ENCODE measurements at regions not wholly inside any gene's neighbourhood (a gene's known extent, or its start where the extent isn't known, plus 50 kb on each side); places are given as distances from the start of the nearest gene placed in this dataset.
"Not testable (repeated sequence)": the region's sequence is repeated elsewhere in the genome, so short reads cannot be mapped to it uniquely, and the experiment has no call there.

GRCh38 chr20:48503166-48503815, 324.5 kb downstream of the PREX1 start:
- Histone ChIP-seq H3K27ac (ENCODE audit: low read length) (no peak overlapping the region), H3K9me3 (ENCODE audit: control insufficient read depth in 1 of 2, low read length in 2 of 2) (no peaks in the 10 kb centered on the region), H3K4me1 (ENCODE audit: control insufficient read depth in 1 of 2, insufficient read depth in 2 of 2, low read length in 2 of 2) (no peaks in the 10 kb centered on the region), H3K27me3 (ENCODE audit: low read depth, low read length) (no peaks in the 10 kb centered on the region), H3K4me3 (ENCODE audit: low read depth in 1 of 2, low read length in 2 of 2) (no peak overlapping the region), H3K36me3 (ENCODE audit: control insufficient read depth in 1 of 2, insufficient read depth in 2 of 2, low read length in 2 of 2) (no peaks in the 10 kb centered on the region)

GRCh38 chr20:48502758-48503157, 325.0 kb downstream of the PREX1 start:
- no peaks in the 10 kb centered on the region for H3K4me1 ChIP-seq (ENCODE audit: control insufficient read depth in 1 of 2, insufficient read depth in 2 of 2, low read length in 2 of 2)
- no peaks in the 10 kb centered on the region for H3K27me3 ChIP-seq (ENCODE audit: low read depth, low read length)
- no peak overlapping the region for H3K4me3 ChIP-seq (ENCODE audit: low read depth in 1 of 2, low read length in 2 of 2)
- H3K36me3 ChIP-seq (ENCODE audit: control insufficient read depth in 1 of 2, insufficient read depth in 2 of 2, low read length in 2 of 2): no peaks in the 10 kb centered on the region
- no peak overlapping the region for H3K27ac ChIP-seq (ENCODE audit: low read length)
- no peaks in the 10 kb centered on the region for H3K9me3 ChIP-seq (ENCODE audit: control insufficient read depth in 1 of 2, low read length in 2 of 2)

GRCh38 chr20:48502016-48502415, 325.8 kb downstream of the PREX1 start:
- Histone ChIP-seq H3K9me3 (ENCODE audit: control insufficient read depth in 1 of 2, low read length in 2 of 2) (no peaks in the 10 kb centered on the region), H3K4me3 (ENCODE audit: low read depth in 1 of 2, low read length in 2 of 2) (no peak overlapping the region), H3K27ac (ENCODE audit: low read length) (no peak overlapping the region), H3K27me3 (ENCODE audit: low read depth, low read length) (no peaks in the 10 kb centered on the region), H3K4me1 (ENCODE audit: control insufficient read depth in 1 of 2, insufficient read depth in 2 of 2, low read length in 2 of 2) (no peaks in the 10 kb centered on the region), H3K36me3 (ENCODE audit: control insufficient read depth in 1 of 2, insufficient read depth in 2 of 2, low read length in 2 of 2) (no peaks in the 10 kb centered on the region)

- H3K27me3 ChIP-seq (ENCODE audit: low read depth, low read length); H3K4me3 ChIP-seq (ENCODE audit: low read depth in 1 of 2, low read length in 2 of 2); H3K36me3 ChIP-seq (ENCODE audit: control insufficient read depth in 1 of 2, insufficient read depth in 2 of 2, low read length in 2 of 2); H3K9me3 ChIP-seq (ENCODE audit: control insufficient read depth in 1 of 2, low read length in 2 of 2); H3K4me1 ChIP-seq (ENCODE audit: control insufficient read depth in 1 of 2, insufficient read depth in 2 of 2, low read length in 2 of 2); H3K27ac ChIP-seq (ENCODE audit: low read length): not testable (repeated sequence)
These were observed 326.9 kb downstream of the PREX1 start for GRCh38 chr20:48500900-48501299.

DNA sequence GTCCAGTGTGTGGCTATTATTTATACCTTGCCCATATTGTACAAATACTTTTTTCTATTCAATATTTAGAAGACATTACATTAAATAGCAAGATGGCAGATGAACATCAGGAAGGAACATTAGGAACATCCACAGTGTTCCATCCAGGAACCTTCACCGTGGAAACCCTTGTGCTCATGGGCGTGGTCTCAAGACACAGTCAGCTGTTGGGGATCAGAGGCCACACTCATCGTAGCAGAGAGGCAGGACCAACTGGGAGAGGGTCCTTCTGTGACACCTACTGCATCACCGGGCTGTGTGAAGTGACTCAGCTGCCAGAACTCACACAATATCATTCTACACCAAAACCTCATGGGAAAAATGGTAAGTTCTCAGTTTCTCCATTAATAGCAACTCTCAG, 328.9 kb downstream of the PREX1 start:
- H3K9me3 ChIP-seq (ENCODE audit: control insufficient read depth in 1 of 2, low read length in 2 of 2); H3K4me1 ChIP-seq (ENCODE audit: control insufficient read depth in 1 of 2, insufficient read depth in 2 of 2, low read length in 2 of 2); H3K27me3 ChIP-seq (ENCODE audit: low read depth, low read length); H3K4me3 ChIP-seq (ENCODE audit: low read depth in 1 of 2, low read length in 2 of 2); H3K27ac ChIP-seq (ENCODE audit: low read length); H3K36me3 ChIP-seq (ENCODE audit: control insufficient read depth in 1 of 2, insufficient read depth in 2 of 2, low read length in 2 of 2): not testable (repeated sequence)

- not testable (repeated sequence) for H3K9me3 ChIP-seq (ENCODE audit: control insufficient read depth in 1 of 2, low read length in 2 of 2); H3K36me3 ChIP-seq (ENCODE audit: control insufficient read depth in 1 of 2, insufficient read depth in 2 of 2, low read length in 2 of 2)
These were observed 329.7 kb downstream of the PREX1 start for GRCh38 chr20:48498125-48498524.

GRCh38 chr20:48493966-48494365, 333.8 kb downstream of the PREX1 start:
- H3K4me1 ChIP-seq (ENCODE audit: control insufficient read depth in 1 of 2, insufficient read depth in 2 of 2, low read length in 2 of 2): no peaks in the 10 kb centered on the region
- H3K9me3 ChIP-seq (ENCODE audit: control insufficient read depth in 1 of 2, low read length in 2 of 2): no peaks in the 10 kb centered on the region
- H3K4me3 ChIP-seq (ENCODE audit: low read depth in 1 of 2, low read length in 2 of 2): no peak overlapping the region
- H3K36me3 ChIP-seq (ENCODE audit: control insufficient read depth in 1 of 2, insufficient read depth in 2 of 2, low read length in 2 of 2): no peaks in the 10 kb centered on the region
- H3K27ac ChIP-seq (ENCODE audit: low read length): no peak overlapping the region
- H3K27me3 ChIP-seq (ENCODE audit: low read depth, low read length): no peaks in the 10 kb centered on the region

More at GRCh38 chr20:48498125-48498524, 329.7 kb downstream of the PREX1 start:
- not testable (repeated sequence) for H3K4me1 ChIP-seq (ENCODE audit: control insufficient read depth in 1 of 2, insufficient read depth in 2 of 2, low read length in 2 of 2); H3K4me3 ChIP-seq (ENCODE audit: low read depth in 1 of 2, low read length in 2 of 2); H3K27ac ChIP-seq (ENCODE audit: low read length); H3K27me3 ChIP-seq (ENCODE audit: low read depth, low read length)

GRCh38 chr20:48493331-48493730, 334.5 kb downstream of the PREX1 start:
- not testable (repeated sequence) for H3K9me3 ChIP-seq (ENCODE audit: control insufficient read depth in 1 of 2, low read length in 2 of 2); H3K4me3 ChIP-seq (ENCODE audit: low read depth in 1 of 2, low read length in 2 of 2); H3K36me3 ChIP-seq (ENCODE audit: control insufficient read depth in 1 of 2, insufficient read depth in 2 of 2, low read length in 2 of 2); H3K27ac ChIP-seq (ENCODE audit: low read length); H3K27me3 ChIP-seq (ENCODE audit: low read depth, low read length); H3K4me1 ChIP-seq (ENCODE audit: control insufficient read depth in 1 of 2, insufficient read depth in 2 of 2, low read length in 2 of 2)

- Histone ChIP-seq H3K9me3 (ENCODE audit: control insufficient read depth in 1 of 2, low read length in 2 of 2) (no peaks in the 10 kb centered on the region), H3K27me3 (ENCODE audit: low read depth, low read length) (no peaks in the 10 kb centered on the region), H3K4me3 (ENCODE audit: low read depth in 1 of 2, low read length in 2 of 2) (no peak overlapping the region), H3K4me1 (ENCODE audit: control insufficient read depth in 1 of 2, insufficient read depth in 2 of 2, low read length in 2 of 2) (no peaks in the 10 kb centered on the region), H3K27ac (ENCODE audit: low read length) (no peak overlapping the region), H3K36me3 (ENCODE audit: control insufficient read depth in 1 of 2, insufficient read depth in 2 of 2, low read length in 2 of 2) (no peaks in the 10 kb centered on the region)
These were observed 335.1 kb downstream of the PREX1 start for GRCh38 chr20:48492715-48493070.

DNA sequence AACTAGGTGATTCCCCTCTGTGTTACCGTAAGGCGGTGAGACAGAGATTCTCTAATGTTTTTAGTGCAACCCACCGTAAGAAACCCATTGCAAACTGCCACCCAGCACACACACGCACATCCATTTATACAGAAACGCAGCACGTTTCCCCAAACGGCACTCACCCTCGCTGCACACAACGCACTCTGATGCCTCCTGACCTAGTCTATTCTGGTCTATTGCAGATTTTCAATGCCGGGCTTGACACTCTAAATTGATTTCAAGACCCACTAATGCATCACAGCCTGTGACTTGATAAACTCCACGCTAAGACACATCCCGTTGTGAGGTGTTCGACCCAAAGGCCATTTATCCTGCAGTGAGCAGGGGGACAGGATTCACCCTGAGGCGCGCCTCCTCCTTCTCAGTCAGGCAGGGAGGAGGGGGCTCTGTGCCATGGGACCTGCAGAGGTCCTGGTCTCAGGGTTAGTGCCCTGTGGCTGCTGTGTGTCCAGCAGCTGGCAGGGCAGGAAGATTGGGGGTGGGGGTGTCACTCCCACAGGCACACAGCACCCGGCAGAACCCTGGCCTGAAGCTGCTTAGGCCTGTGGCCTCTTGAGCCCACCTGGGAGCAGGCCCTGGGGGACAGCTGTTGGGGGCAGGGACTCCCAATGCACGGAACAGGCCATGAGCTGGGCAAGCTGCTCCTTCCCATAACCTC, 335.6 kb downstream of the PREX1 start:
- Histone ChIP-seq H3K4me3 (ENCODE audit: low read depth in 1 of 2, low read length in 2 of 2) (no peak overlapping the region), H3K4me1 (ENCODE audit: control insufficient read depth in 1 of 2, insufficient read depth in 2 of 2, low read length in 2 of 2) (no peaks in the 10 kb centered on the region), H3K27ac (ENCODE audit: low read length) (no peak overlapping the region), H3K36me3 (ENCODE audit: control insufficient read depth in 1 of 2, insufficient read depth in 2 of 2, low read length in 2 of 2) (no peaks in the 10 kb centered on the region), H3K27me3 (ENCODE audit: low read depth, low read length) (no peaks in the 10 kb centered on the region), H3K9me3 (ENCODE audit: control insufficient read depth in 1 of 2, low read length in 2 of 2) (no peaks in the 10 kb centered on the region)

DNA sequence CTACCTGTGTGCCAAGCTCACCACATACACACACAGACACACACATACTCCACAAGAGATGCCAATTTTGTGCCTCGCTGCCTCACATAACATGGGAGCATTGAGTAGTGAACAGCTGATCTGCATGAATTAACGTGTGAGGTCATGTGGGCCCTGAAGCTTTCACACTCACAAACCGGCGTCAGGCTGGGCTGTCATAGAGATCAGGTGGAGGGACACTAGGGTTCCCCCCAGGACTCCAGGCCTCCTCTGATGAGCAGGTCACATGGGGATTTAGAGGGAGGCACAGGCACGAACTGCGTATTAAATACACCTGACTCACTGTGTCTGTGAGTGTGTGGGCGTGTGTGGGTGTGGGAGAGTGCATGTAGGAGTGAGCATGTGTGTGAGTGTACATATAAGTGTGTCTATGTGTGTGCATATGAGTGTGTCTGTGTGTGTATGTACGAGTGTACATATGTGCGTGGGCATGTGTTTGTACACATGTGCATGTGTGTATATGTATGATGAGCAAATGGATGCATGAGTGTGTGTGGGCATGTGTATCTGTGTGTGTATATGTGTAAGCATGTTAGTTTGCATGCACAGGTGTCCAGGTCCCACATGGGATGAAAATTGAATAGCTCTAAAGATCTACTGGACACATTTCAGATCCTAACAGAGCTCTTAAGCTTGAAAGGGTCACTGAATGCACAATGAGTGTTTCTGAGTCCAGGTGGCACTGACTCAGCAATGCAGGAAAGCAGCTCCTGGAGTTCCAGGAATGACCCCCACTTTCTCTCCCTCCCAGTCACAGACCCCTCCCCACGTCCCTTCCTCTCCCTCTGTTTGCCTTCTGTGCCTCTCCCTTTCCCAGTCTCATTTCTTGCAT, 336.6 kb downstream of the PREX1 start:
- H3K27me3 ChIP-seq (ENCODE audit: low read depth, low read length): no peaks in the 10 kb centered on the region
- H3K9me3 ChIP-seq (ENCODE audit: control insufficient read depth in 1 of 2, low read length in 2 of 2): no peaks in the 10 kb centered on the region
- H3K27ac ChIP-seq (ENCODE audit: low read length): no peak overlapping the region
- H3K4me1 ChIP-seq (ENCODE audit: control insufficient read depth in 1 of 2, insufficient read depth in 2 of 2, low read length in 2 of 2): no peaks in the 10 kb centered on the region
- no peaks in the 10 kb centered on the region for H3K36me3 ChIP-seq (ENCODE audit: control insufficient read depth in 1 of 2, insufficient read depth in 2 of 2, low read length in 2 of 2)
- H3K4me3 ChIP-seq (ENCODE audit: low read depth in 1 of 2, low read length in 2 of 2): no peak overlapping the region

Data from muscle layer of duodenum (tissue), 2 donors.